ENCODE measurements at regions not wholly inside any gene's neighbourhood (a gene's known extent, or its start where the extent isn't known, plus 50 kb on each side); places are given as distances from the start of the nearest gene placed in this dataset.

DNA sequence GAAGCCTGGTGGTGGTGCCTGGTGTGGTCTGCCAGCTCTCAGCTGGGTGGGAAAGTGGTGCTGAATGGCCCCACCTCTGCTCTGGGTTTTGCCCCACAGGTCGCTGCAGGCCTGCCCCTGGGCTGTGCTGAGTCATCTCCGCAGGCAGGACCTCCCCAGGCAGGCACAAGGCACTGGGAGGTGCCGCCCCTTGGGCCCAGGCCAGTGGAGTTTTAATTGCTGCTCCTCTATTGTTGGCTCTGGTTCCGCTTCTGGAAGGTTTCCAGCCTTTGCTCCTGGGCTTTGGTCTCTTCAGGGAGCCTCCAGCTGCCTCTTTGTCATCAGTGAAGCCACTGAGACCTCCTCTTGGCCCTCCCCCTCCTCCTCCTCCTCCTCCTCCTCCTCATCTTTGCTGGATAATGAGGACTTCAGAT lies 180.3 kb upstream of the GRB10 start:
- ATAC-seq (no peak), DNase-seq (no peak)
- ChIA-PET CTCF (interaction anchor here (0.6 kb wide), 1 partner anchor 18 kb away, joined by 3 read pairs; no protein-coding TSS in a partner anchor), POLR2A (no interaction called here)
- Mint-ChIP-seq H3K4me1 (no peaks in the 10 kb centered on the region), H3K27ac (no peak overlapping the region), H3K4me3 (no peak overlapping the region), H3K9me3 (ENCODE audit: low read depth) (peaks cover 9% of the 10 kb centered on the region), H3K27me3 (no peaks in the 10 kb centered on the region), H3K36me3 (ENCODE audit: low read depth) (peaks cover 1% of the 10 kb centered on the region)
- intact Hi-C loops (cut with DNase I, micrococcal nuclease) = no loop called here

DNA sequence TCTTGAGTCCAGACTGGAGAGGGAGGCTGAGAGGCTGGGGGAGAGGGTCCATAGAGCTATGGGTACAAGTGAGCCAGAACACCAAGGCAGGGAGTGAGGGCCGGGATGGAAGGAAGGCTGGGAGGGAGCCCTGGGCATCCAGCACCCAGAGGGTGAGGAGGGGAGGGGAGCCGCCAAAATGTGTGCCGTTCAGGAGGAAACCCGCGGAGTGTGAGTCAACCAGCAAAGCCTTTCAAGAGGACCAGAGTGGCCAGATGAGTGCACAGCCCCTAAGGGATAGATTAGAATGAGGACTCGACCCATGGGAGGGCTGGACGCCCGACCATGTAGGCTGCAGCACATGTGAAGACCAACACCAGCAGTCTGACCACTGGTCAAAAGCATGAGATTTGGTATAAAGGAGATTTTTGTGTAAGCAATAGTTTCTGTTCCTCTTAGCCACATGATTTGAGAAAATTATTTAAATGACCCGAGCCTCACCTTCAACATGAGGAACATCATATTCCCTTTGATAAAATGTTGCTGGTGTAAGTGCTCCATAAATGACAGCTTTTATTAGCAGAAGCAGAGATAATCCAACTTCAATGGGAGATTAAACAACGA lies 179.7 kb upstream of the GRB10 start:
- intact Hi-C loops (cut with DNase I, micrococcal nuclease) = no loop called here
- no peak overlapping the region for H3K27ac Mint-ChIP-seq
- no peaks in the 10 kb centered on the region for H3K36me3 Mint-ChIP-seq (ENCODE audit: low read depth)
- peaks cover 4% of the 10 kb centered on the region for H3K9me3 Mint-ChIP-seq (ENCODE audit: low read depth)
- ChIA-PET POLR2A (no interaction called here), CTCF (no interaction called here)
- H3K4me1 Mint-ChIP-seq = no peaks in the 10 kb centered on the region
- DNase-seq = no peak
- ATAC-seq = no peak
- no peak overlapping the region for H3K4me3 Mint-ChIP-seq
- no peaks in the 10 kb centered on the region for H3K27me3 Mint-ChIP-seq

DNA sequence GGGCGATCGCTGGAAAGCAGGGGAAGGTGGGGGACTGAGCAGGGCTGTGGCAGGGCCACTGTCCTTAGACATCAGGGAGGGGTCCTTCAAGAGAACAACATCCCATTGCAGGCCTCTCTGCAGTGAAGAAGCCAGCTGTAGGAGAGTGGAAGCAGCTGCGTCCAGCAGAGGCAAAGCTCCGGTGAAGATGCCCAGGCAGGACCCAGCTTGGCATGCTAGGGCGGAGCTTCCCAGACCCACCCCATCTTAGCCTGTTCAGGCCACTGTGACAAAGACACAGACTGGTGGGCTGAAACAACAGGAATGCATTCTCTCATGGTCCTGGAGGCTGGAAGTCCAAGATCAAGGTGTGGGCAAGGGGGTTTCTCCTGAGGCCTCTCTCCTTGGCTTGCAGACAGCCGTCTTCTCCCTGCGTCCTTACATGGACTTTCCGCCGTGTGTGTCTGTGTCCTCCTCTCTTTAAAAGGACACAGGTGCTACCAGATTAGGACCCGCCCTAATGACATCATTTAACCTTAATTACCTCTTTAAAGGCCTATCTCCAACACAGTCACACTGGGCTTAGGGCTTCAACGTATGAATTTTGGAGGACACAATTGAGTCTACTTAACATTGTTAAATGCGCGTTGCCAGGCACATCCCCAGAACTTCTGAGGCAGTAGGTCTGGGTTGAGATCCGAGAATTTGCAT lies 178.1 kb upstream of the GRB10 start:
- ChIA-PET CTCF (interaction anchor here (0.7 kb wide), 1 partner anchor 1227 kb away, joined by 3 read pairs; no protein-coding TSS in a partner anchor), POLR2A (no interaction called here)
- no peaks in the 10 kb centered on the region for H3K36me3 Mint-ChIP-seq (ENCODE audit: low read depth)
- ATAC-seq (no peak), DNase-seq (no peak)
- H3K4me1 Mint-ChIP-seq = no peaks in the 10 kb centered on the region
- no peak overlapping the region for H3K27ac Mint-ChIP-seq
- no peaks in the 10 kb centered on the region for H3K9me3 Mint-ChIP-seq (ENCODE audit: low read depth)
- H3K4me3 Mint-ChIP-seq = no peak overlapping the region
- intact Hi-C loops (cut with DNase I, micrococcal nuclease) = no loop called here
- no peaks in the 10 kb centered on the region for H3K27me3 Mint-ChIP-seq

DNA sequence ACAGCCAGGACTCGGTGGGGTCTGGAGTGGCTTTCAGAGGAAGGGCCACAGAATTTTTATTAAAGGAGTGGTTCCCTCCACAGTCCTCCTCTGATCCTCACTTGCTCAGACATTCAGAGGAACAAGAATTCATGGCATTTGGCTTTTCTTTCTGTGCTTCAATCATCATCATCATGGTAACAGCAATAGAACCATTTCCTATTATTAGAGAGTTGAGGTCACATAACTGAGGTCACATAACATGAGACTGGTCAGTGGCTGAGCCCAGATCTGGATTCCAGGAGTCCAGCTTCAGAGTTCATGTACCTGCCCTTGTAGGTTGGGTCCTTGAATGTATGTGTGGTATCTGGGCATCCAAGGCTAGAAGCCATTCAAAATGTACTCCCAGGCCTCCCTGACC lies 177.3 kb upstream of the GRB10 start:
- DNase-seq (no peak), ATAC-seq (no peak)
- Mint-ChIP-seq H3K27ac (no peak overlapping the region), H3K4me1 (no peaks in the 10 kb centered on the region), H3K9me3 (ENCODE audit: low read depth) (no peaks in the 10 kb centered on the region), H3K36me3 (ENCODE audit: low read depth) (no peaks in the 10 kb centered on the region), H3K27me3 (no peaks in the 10 kb centered on the region), H3K4me3 (no peak overlapping the region)
- intact Hi-C loops (cut with DNase I, micrococcal nuclease) = no loop called here
- ChIA-PET CTCF (no interaction called here), POLR2A (no interaction called here)

DNA sequence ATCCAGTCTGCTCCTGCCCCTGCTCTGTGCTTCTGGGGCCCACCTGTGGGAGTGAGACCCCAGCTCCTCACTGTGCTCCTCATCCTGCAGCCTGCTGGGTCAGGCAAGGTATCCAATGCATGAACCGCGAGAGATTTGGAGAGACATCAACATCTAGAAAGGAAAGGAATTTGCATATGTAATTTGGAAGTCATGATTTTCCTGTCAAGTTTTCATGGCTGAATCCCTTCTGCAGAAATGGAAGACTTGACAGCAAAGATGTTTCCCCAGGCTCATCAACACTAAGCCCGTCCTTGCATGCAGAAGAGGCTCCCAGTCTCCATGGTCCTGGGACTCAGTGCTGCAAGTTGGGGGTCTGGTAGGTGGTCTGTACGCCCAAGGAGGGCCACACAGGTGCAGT lies 176.9 kb upstream of the GRB10 start:
- DNase-seq (no peak), ATAC-seq (no peak)
- H3K4me3 Mint-ChIP-seq = no peak overlapping the region
- CTCF ChIA-PET = no interaction called here
- H3K36me3 Mint-ChIP-seq (ENCODE audit: low read depth) = no peaks in the 10 kb centered on the region
- no peaks in the 10 kb centered on the region for H3K9me3 Mint-ChIP-seq (ENCODE audit: low read depth)
- no peaks in the 10 kb centered on the region for H3K27me3 Mint-ChIP-seq
- intact Hi-C loops (cut with DNase I, micrococcal nuclease) = no loop called here
- no peaks in the 10 kb centered on the region for H3K4me1 Mint-ChIP-seq
- H3K27ac Mint-ChIP-seq = no peak overlapping the region
- POLR2A ChIA-PET = no interaction called here

DNA sequence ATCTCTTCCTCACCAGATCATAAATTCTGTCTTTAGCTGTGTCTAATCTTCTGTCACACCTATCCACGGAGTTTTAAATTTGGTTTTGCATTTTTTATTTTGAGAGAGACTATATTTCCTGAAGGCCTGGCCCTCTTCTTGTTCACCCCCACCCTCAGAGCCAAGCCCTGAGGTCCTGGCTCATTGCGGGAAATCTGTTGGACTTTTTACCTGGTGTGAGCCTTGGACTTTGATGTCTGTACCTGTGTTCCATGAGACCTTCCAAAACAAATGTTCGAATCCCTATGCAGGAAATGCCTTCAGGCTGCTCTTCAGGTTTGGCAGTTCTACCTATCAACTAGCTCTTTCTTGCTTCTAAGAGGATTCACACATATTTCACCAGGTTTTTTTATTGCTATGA lies 175.2 kb upstream of the GRB10 start:
- ChIA-PET POLR2A (no interaction called here), CTCF (no interaction called here)
- no peak overlapping the region for H3K4me3 Mint-ChIP-seq
- no peaks in the 10 kb centered on the region for H3K36me3 Mint-ChIP-seq (ENCODE audit: low read depth)
- DNase-seq = no peak
- intact Hi-C loops (cut with DNase I, micrococcal nuclease) = no loop called here
- no peaks in the 10 kb centered on the region for H3K4me1 Mint-ChIP-seq
- no peak overlapping the region for H3K27ac Mint-ChIP-seq
- H3K27me3 Mint-ChIP-seq = no peaks in the 10 kb centered on the region
- no peak for ATAC-seq
- H3K9me3 Mint-ChIP-seq (ENCODE audit: low read depth) = no peaks in the 10 kb centered on the region

DNA sequence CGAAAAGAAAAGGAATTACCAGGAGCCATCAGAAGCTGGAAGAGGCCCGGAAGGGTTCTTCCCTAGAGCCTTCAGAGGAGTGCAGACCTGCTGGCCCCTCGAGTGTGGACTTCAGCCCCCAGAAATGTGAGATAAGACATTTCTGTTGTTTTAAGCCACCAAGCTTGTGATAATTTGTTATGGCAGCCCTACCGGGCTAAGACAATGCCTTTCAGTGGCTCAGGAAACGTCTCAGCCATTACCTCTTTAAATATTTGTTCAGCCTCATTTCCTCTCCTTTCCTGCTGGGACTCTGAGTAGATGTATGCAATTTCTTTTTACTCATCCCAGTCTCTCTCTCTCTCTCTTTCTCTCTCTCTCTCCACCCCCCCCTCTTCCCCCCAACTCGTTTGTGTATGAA lies 174.7 kb upstream of the GRB10 start:
- H3K27me3 Mint-ChIP-seq = no peaks in the 10 kb centered on the region
- H3K27ac Mint-ChIP-seq = no peak overlapping the region
- intact Hi-C loops (cut with DNase I, micrococcal nuclease) = no loop called here
- ATAC-seq (no peak), DNase-seq (no peak)
- ChIA-PET CTCF (no interaction called here), POLR2A (no interaction called here)
- H3K36me3 Mint-ChIP-seq (ENCODE audit: low read depth) = no peaks in the 10 kb centered on the region
- H3K4me3 Mint-ChIP-seq = no peak overlapping the region
- no peaks in the 10 kb centered on the region for H3K4me1 Mint-ChIP-seq
- no peaks in the 10 kb centered on the region for H3K9me3 Mint-ChIP-seq (ENCODE audit: low read depth)

DNA sequence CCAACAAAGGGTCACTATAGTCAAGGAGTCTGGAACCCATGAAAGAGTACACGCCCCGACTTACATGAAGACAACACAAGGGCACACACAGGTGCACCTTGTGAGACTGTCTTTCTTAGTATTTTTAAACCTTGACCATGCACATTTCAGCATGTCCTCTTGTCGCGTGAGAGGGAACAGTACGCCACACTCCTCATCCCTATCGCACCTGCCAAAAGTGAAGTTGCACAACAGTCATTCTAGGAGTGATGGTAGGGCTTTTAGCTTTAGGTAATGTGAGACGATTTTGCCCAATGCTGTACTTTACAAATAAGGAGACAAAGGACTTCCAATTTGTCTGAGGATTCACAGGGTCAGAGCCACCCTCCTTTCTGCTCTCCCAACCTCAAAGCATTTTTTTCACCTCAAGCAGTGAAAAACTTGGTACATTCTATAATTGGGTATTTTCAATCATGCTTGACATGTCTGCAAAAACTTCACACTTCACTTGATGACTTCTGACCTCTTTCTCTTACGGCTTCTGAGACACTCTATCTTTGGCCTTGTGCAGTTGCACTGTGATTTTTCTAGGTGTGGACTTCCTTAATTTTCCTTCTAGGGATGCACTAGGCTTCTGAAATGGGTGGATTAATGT lies 173.9 kb upstream of the GRB10 start:
- Mint-ChIP-seq H3K27me3 (no peaks in the 10 kb centered on the region), H3K36me3 (ENCODE audit: low read depth) (no peaks in the 10 kb centered on the region), H3K27ac (no peak overlapping the region), H3K4me3 (no peak overlapping the region), H3K4me1 (no peaks in the 10 kb centered on the region), H3K9me3 (ENCODE audit: low read depth) (no peaks in the 10 kb centered on the region)
- no peak for ATAC-seq
- intact Hi-C loops (cut with DNase I, micrococcal nuclease) = no loop called here
- DNase-seq = no peak
- ChIA-PET CTCF (no interaction called here), POLR2A (no interaction called here)

DNA sequence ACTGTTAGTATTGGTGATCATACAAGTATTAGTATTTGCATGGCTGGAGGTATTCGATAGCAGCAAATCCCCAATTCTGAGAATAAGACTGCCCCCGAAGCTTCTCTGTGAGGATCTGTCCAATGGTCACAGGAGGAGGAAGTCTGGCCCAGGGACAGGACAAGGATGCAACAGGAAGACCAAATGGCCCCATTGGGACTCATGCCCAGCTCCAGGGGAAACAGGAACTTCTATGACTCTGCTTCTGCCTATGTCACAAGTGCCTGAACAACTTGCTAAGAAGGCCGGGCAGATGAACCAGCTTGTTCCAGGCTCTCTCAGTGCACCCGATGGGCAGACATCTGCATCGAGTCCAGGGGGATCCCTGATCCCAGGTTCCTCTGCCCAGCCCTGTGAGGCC lies 172.0 kb upstream of the GRB10 start:
- ChIA-PET POLR2A (interaction anchor here (0.6 kb wide), 1 partner anchor 9 kb away, joined by 3 read pairs; no protein-coding TSS in a partner anchor), CTCF (interaction anchor here (0.7 kb wide), 1 partner anchor 476 kb away, joined by 3 read pairs; no protein-coding TSS in a partner anchor)
- peaks cover 3% of the 10 kb centered on the region for H3K9me3 Mint-ChIP-seq (ENCODE audit: low read depth)
- no peak overlapping the region for H3K4me3 Mint-ChIP-seq
- no peak overlapping the region for H3K27ac Mint-ChIP-seq
- no peak for DNase-seq
- H3K4me1 Mint-ChIP-seq = no peaks in the 10 kb centered on the region
- intact Hi-C loops (cut with DNase I, micrococcal nuclease) = no loop called here
- H3K36me3 Mint-ChIP-seq (ENCODE audit: low read depth) = no peaks in the 10 kb centered on the region
- H3K27me3 Mint-ChIP-seq = no peaks in the 10 kb centered on the region
- no peak for ATAC-seq

DNA sequence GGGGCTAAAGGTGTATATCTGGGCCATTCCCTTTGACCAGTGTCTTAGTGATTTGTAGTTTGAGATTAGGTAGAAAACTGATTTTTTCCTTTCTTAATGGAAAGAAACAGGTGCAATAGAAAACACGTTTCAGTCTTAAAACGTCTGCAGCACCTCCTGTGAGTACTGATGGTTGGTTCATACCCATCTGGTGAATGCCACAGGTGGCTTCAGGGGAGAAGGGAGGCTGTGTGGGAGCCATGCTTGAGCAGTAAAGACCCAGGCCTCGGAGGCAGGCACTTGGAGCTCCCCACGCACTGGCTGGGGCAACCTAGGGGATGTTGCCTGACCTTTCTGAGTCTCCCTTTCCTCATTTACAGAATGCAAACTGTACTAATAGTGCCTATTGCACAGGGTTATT lies 171.5 kb upstream of the GRB10 start:
- Mint-ChIP-seq H3K27me3 (no peaks in the 10 kb centered on the region), H3K4me1 (no peaks in the 10 kb centered on the region), H3K27ac (no peak overlapping the region), H3K9me3 (ENCODE audit: low read depth) (peaks cover 3% of the 10 kb centered on the region), H3K4me3 (no peak overlapping the region), H3K36me3 (ENCODE audit: low read depth) (no peaks in the 10 kb centered on the region)
- ChIA-PET CTCF (interaction anchor here (0.7 kb wide), 1 partner anchor 476 kb away, joined by 3 read pairs; no protein-coding TSS in a partner anchor), POLR2A (interaction anchor here (0.6 kb wide), 1 partner anchor 8 kb away, joined by 3 read pairs; no protein-coding TSS in a partner anchor)
- DNase-seq = no peak
- ATAC-seq = no peak
- intact Hi-C loops (cut with DNase I, micrococcal nuclease) = no loop called here

DNA sequence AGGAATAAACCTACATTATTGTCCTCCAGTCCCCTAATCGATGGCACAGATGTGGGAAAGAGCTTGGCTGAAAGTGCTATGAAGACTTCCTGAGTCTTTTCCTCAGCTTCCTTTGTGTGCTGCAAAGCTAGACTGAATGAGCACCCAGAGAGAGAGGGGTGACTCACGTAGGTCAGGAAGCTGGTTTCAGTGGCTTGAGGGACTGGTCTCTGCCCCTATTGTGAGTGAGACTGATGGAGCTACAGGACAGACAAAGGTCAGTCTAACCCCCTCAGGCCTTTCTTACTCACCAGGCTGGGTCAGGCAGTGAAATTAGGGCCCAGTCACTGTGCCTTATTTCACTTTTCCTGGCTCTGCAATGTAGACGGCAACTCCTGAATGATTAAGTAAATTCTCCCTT lies 171.1 kb upstream of the GRB10 start:
- H3K4me3 Mint-ChIP-seq = no peak overlapping the region
- no peak for DNase-seq
- ATAC-seq = no peak
- ChIA-PET CTCF (no interaction called here), POLR2A (no interaction called here)
- no peaks in the 10 kb centered on the region for H3K4me1 Mint-ChIP-seq
- no peaks in the 10 kb centered on the region for H3K36me3 Mint-ChIP-seq (ENCODE audit: low read depth)
- no peak overlapping the region for H3K27ac Mint-ChIP-seq
- intact Hi-C loops (cut with DNase I, micrococcal nuclease) = no loop called here
- H3K9me3 Mint-ChIP-seq (ENCODE audit: low read depth) = peaks cover 5% of the 10 kb centered on the region
- H3K27me3 Mint-ChIP-seq = no peaks in the 10 kb centered on the region

DNA sequence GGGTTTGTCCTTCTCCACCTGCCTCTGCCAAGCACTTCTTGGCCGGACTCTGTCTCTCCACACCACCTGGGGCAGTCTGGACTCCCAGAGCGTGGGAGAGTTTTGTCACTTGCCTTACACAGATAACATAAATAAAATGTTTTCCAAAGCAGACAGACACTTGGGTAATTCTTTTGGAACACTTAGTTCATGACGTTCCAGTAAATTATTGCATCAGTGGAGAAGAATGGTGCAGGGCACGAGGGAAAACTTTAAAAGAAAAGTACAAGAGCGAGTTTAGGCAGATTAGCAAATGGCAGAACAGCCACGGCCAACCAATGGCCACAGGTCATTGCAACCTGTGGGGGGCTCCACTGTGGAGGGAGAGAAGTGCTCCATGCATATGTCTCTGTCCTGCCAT lies 170.6 kb upstream of the GRB10 start:
- POLR2A ChIA-PET = no interaction called here
- Mint-ChIP-seq H3K27ac (no peak overlapping the region), H3K27me3 (no peaks in the 10 kb centered on the region), H3K4me1 (no peaks in the 10 kb centered on the region), H3K9me3 (ENCODE audit: low read depth) (peaks cover 6% of the 10 kb centered on the region), H3K36me3 (ENCODE audit: low read depth) (no peaks in the 10 kb centered on the region), H3K4me3 (no peak overlapping the region)
- ATAC-seq = no peak
- CTCF ChIA-PET = no interaction called here
- intact Hi-C loops (cut with DNase I, micrococcal nuclease) = no loop called here
- no peak for DNase-seq

All from activated CD4-positive, alpha-beta T cell treated with anti-CD3 and anti-CD28 coated beads for 36 hours (primary cell).